ENCODE measurements at regions not wholly inside any gene's neighbourhood (a gene's known extent, or its start where the extent isn't known, plus 50 kb on each side); places are given as distances from the start of the nearest gene placed in this dataset.

DNA sequence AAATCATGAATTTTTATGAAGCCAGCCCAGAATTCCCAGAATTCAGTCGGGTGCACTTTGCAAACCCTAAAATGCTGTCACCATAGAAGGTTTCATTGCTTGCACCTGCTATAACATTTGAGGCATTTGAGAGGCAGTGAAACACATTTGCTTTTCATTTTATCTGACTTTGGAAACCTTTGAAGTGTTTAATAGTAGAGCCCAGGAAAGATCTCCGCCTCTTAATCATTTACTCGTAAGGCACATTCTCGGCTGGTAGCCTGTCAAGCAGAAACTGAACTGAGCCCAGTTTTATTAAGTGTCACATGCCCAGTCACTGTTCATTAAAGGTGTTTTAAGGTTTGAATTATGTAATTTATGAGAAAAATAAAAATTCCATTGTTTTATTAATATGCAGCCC, 247.6 kb downstream of the EMX2 start:
- H3K4me1 Mint-ChIP-seq, result no peaks in the 10 kb centered on the region
- no peaks in the 10 kb centered on the region for H3K27me3 Mint-ChIP-seq (ENCODE audit: low read depth in 2 of 2)
- Histone ChIP-seq H3K36me3 (ENCODE audit: control insufficient read depth, insufficient read depth, low read length) (no peaks in the 10 kb centered on the region), H3K27ac (ENCODE audit: low read length) (no peak overlapping the region), H3K4me3 (ENCODE audit: low read length) (no peak overlapping the region), H3K27me3 (ENCODE audit: control insufficient read depth, insufficient read depth, low read length) (no peaks in the 10 kb centered on the region), H3K4me1 (ENCODE audit: control insufficient read depth, insufficient read depth, low read length) (no peaks in the 10 kb centered on the region), H3K9me3 (ENCODE audit: control insufficient read depth, insufficient read depth, low read length) (no peaks in the 10 kb centered on the region)
- H3K36me3 Mint-ChIP-seq, result no peaks in the 10 kb centered on the region
- ATAC-seq (no peak), DNase-seq (no peak)
- H3K9me3 Mint-ChIP-seq, result no peaks in the 10 kb centered on the region
- no peak overlapping the region for H3K27ac Mint-ChIP-seq
- TF ChIP-seq, protein P1, sequence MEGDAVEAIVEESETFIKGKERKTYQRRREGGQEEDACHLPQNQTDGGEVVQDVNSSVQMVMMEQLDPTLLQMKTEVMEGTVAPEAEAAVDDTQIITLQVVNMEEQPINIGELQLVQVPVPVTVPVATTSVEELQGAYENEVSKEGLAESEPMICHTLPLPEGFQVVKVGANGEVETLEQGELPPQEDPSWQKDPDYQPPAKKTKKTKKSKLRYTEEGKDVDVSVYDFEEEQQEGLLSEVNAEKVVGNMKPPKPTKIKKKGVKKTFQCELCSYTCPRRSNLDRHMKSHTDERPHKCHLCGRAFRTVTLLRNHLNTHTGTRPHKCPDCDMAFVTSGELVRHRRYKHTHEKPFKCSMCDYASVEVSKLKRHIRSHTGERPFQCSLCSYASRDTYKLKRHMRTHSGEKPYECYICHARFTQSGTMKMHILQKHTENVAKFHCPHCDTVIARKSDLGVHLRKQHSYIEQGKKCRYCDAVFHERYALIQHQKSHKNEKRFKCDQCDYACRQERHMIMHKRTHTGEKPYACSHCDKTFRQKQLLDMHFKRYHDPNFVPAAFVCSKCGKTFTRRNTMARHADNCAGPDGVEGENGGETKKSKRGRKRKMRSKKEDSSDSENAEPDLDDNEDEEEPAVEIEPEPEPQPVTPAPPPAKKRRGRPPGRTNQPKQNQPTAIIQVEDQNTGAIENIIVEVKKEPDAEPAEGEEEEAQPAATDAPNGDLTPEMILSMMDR (IDR thresholded peaks at IDR 0.05), result no peak
- intact Hi-C loops (cut with micrococcal nuclease), result no loop called here
- WGBS (ENCODE audit: insufficient coverage), result 84% methylated on average over 4 of the region's 4 CpGs
- no peak overlapping the region for H3K4me3 Mint-ChIP-seq

DNA sequence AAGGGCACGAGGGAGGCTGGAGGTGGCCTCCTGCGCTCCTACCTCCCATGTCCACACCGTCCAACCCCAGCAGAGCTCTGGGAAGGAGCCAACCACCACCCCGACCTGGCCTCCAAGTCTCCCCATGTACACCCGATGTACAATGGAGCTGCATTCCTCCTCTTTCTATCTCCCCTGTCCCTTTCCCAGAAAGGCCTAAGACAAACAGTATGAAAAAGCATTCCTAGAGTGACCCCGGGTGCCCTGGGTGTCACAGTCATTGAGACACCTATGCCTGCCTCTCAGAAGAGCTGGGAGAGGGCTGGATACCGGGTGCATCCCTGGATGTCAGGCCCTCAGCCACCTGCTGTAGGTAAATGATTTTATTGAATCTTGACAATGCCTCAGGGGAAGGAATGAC, 248.1 kb downstream of the EMX2 start:
- intact Hi-C loops (cut with micrococcal nuclease), result no loop called here
- TF ChIP-seq, protein P1 (IDR thresholded peaks at IDR 0.05), result no peak
- 74% methylated on average over 7 of the region's 7 CpGs for WGBS (ENCODE audit: insufficient coverage)
- no peaks in the 10 kb centered on the region for H3K4me1 Mint-ChIP-seq
- ATAC-seq (no peak), DNase-seq (no peak)
- no peaks in the 10 kb centered on the region for H3K4me1 ChIP-seq (ENCODE audit: control insufficient read depth, insufficient read depth, low read length)
- no peak overlapping the region for H3K4me3 Mint-ChIP-seq
- H3K36me3 Mint-ChIP-seq, result no peaks in the 10 kb centered on the region
- H3K4me3 ChIP-seq (ENCODE audit: low read length), result no peak overlapping the region
- H3K27ac ChIP-seq (ENCODE audit: low read length), result no peak overlapping the region
- H3K9me3 ChIP-seq (ENCODE audit: control insufficient read depth, insufficient read depth, low read length), result no peaks in the 10 kb centered on the region
- H3K36me3 ChIP-seq (ENCODE audit: control insufficient read depth, insufficient read depth, low read length), result no peaks in the 10 kb centered on the region
- no peaks in the 10 kb centered on the region for H3K27me3 Mint-ChIP-seq (ENCODE audit: low read depth in 2 of 2)
- H3K27ac Mint-ChIP-seq, result no peak overlapping the region
- H3K9me3 Mint-ChIP-seq, result no peaks in the 10 kb centered on the region
- H3K27me3 ChIP-seq (ENCODE audit: control insufficient read depth, insufficient read depth, low read length), result no peaks in the 10 kb centered on the region

DNA sequence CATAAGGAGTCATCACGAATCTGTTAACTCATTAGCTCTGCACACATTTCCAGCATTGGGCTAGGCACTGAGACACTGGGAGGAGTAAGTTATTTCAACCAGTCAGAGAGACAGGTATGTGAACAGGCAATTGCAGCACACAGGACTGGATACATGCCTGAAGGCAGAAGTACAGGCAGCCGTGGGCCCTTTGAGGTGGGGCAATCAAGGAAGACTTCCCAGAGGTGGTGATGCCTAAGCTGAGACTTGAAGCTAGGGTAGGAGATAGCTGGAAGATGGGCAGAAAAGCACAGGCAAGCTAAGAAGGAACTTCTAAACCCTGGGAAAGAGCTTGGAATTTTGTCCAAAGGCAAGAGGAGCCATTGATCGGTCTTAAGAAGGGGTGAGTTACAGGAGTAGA, 249.7 kb downstream of the EMX2 start:
- Mint-ChIP-seq H3K27me3 (ENCODE audit: low read depth in 2 of 2) (no peaks in the 10 kb centered on the region), H3K9me3 (no peaks in the 10 kb centered on the region), H3K4me1 (no peaks in the 10 kb centered on the region), H3K27ac (no peak overlapping the region), H3K36me3 (no peaks in the 10 kb centered on the region), H3K4me3 (no peak overlapping the region)
- ATAC-seq (no peak), DNase-seq (no peak)
- Histone ChIP-seq H3K36me3 (ENCODE audit: control insufficient read depth, insufficient read depth, low read length) (no peaks in the 10 kb centered on the region), H3K4me1 (ENCODE audit: control insufficient read depth, insufficient read depth, low read length) (no peaks in the 10 kb centered on the region), H3K27ac (ENCODE audit: low read length) (no peak overlapping the region), H3K9me3 (ENCODE audit: control insufficient read depth, insufficient read depth, low read length) (no peaks in the 10 kb centered on the region), H3K27me3 (ENCODE audit: control insufficient read depth, insufficient read depth, low read length) (no peaks in the 10 kb centered on the region), H3K4me3 (ENCODE audit: low read length) (no peak overlapping the region)
- 77% methylated on average over 3 of the region's 3 CpGs for WGBS (ENCODE audit: insufficient coverage)
- TF ChIP-seq, protein P1 (IDR thresholded peaks at IDR 0.05), result no peak
- intact Hi-C loops (cut with micrococcal nuclease), result no loop called here

DNA sequence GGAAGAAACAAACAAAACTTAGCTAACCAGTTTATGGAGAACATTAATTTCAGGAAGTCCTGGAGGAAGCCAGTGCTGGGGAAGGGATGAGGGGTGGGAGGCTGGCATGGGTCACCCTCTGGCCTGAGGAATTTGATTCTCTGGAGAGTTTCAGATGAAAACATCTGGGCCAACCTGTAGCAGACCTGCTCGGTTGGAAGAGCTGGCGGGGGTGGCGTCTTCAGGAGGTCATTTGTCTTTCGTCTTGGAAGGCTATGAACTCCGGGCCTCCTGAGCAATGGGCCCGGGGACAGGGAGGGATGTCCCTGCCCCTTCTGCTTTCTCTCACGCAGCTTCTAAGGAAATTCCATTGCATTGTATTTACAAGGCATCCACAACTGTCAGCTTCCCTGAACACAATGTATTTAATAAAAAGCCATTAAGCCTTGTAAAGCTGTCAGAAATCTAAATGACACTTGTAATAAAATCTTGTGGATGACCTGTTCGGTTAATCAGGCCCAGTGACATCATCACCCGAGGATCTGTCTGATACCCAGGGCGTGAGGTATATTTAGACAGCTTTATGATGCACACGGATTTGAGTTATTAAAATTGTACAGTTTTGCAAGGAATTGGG, 250.5 kb downstream of the RAB11FIP2 start:
- no peaks in the 10 kb centered on the region for H3K9me3 Mint-ChIP-seq
- Histone ChIP-seq H3K9me3 (ENCODE audit: control insufficient read depth, insufficient read depth, low read length) (no peaks in the 10 kb centered on the region), H3K27ac (ENCODE audit: low read length) (no peak overlapping the region), H3K4me3 (ENCODE audit: low read length) (no peak overlapping the region), H3K36me3 (ENCODE audit: control insufficient read depth, insufficient read depth, low read length) (no peaks in the 10 kb centered on the region), H3K4me1 (ENCODE audit: control insufficient read depth, insufficient read depth, low read length) (no peaks in the 10 kb centered on the region), H3K27me3 (ENCODE audit: control insufficient read depth, insufficient read depth, low read length) (no peaks in the 10 kb centered on the region)
- H3K36me3 Mint-ChIP-seq, result no peaks in the 10 kb centered on the region
- no peak overlapping the region for H3K27ac Mint-ChIP-seq
- no peak for ATAC-seq
- H3K4me1 Mint-ChIP-seq, result no peaks in the 10 kb centered on the region
- no peaks in the 10 kb centered on the region for H3K27me3 Mint-ChIP-seq (ENCODE audit: low read depth in 2 of 2)
- TF ChIP-seq, protein P1 (IDR thresholded peaks at IDR 0.05), result no peak
- H3K4me3 Mint-ChIP-seq, result no peak overlapping the region
- WGBS (ENCODE audit: insufficient coverage), result 65% methylated on average over 11 of the region's 11 CpGs
- intact Hi-C loops (cut with micrococcal nuclease), result no loop called here
- DNase-seq, result no peak

Data from natural killer cell (primary cell).